HEK293 (cell line): ENCODE measurements at regions not wholly inside any gene's neighbourhood (a gene's known extent, or its start where the extent isn't known, plus 50 kb on each side); places are given as distances from the start of the nearest gene placed in this dataset.

Experiments used
- CTCF ChIA-PET: fragments of 350-600 bp; formaldehyde crosslinking; extraction: SDS; loops from one replicate; lab custom pipeline; 2021; ENCODE audit warnings: antibody characterized with exemption; lab: Yijun Ruan, JAX
- POLR2A ChIA-PET: fragments of 300-600 bp; formaldehyde crosslinking; extraction: SDS; loops from one replicate; lab custom pipeline; 2020; ENCODE audit warnings: antibody characterized with exemption, inconsistent platforms; lab: Yijun Ruan, JAX
- H3K27ac ChIP-seq: fragments of 200-500 bp; sonication (Bioruptor generic); 2 replicates; pipeline ENCODE4 v1.5.1; 2014; ENCODE audit warnings: low read depth, low read length, control low read depth, inconsistent platforms; ENCODE audit errors: extremely low read depth
- H3K36me3 ChIP-seq, 2 experiments: fragments of 200-500 bp in 1 of 2; sonication (Bioruptor generic) in 1 of 2; 1 replicate in 1 of 2; 2 replicates in 1 of 2; pipeline ENCODE4 v1.5.1; 2014 to 2017; ENCODE audit warnings: inconsistent platforms in 2 of 2, low read length in 2 of 2; ENCODE audit not compliant: control insufficient read depth in 2 of 2, insufficient read depth in 1 of 2
- H3K4me1 ChIP-seq: fragments of 200-500 bp; sonication (Bioruptor generic); 2 replicates; pipeline ENCODE4 v1.5.1; 2014; ENCODE audit warnings: mild to moderate bottlenecking, low read length, inconsistent platforms; ENCODE audit not compliant: control insufficient read depth, insufficient read depth
- H3K4me3 ChIP-seq: 2 replicates; pipeline ENCODE4 v1.5.1; 2011; ENCODE audit warnings: low read depth, mild to moderate bottlenecking, control low read depth, low read length, moderate library complexity
- H3K9me3 ChIP-seq: fragments of 200-500 bp; sonication (Bioruptor generic); 2 replicates; pipeline ENCODE4 v1.5.1; 2014; ENCODE audit warnings: low read depth, low read length, inconsistent platforms; ENCODE audit not compliant: control insufficient read depth, insufficient read depth
- BCL11B ChIP-seq: fragments of 450-650 bp; formaldehyde crosslinking; IDR thresholded peaks from 2 replicates; pipeline ENCODE4 v1.5.1; 2016; ENCODE audit warnings: low read depth, missing biosample characterization, missing genetic modification characterization
- ELK4 ChIP-seq: IDR thresholded peaks from 2 replicates; pipeline ENCODE4 v1.6.1; 2011; ENCODE audit warnings: mild to moderate bottlenecking, low read depth, low read length, borderline replicate concordance
- GLI2 ChIP-seq: fragments of 450-650 bp; formaldehyde crosslinking; IDR thresholded peaks from 2 replicates; pipeline ENCODE4; 2017; ENCODE audit warnings: missing biosample characterization, missing genetic modification characterization, low read depth, borderline replicate concordance
- PATZ1 ChIP-seq: fragments of 450-650 bp; formaldehyde crosslinking; IDR thresholded peaks from 2 replicates; pipeline ENCODE4 v1.5.1; 2016; ENCODE audit warnings: missing biosample characterization, missing genetic modification characterization
- PBX3 ChIP-seq: sonication (generic); formaldehyde crosslinking; IDR thresholded peaks from 2 replicates; pipeline ENCODE4 v1.8.1; 2022; ENCODE audit warnings: mild to moderate bottlenecking, moderate library complexity, missing genetic modification reagents
- RBAK ChIP-seq: fragments of 450-650 bp; formaldehyde crosslinking; IDR thresholded peaks from 2 replicates; pipeline ENCODE4 v1.5.1; 2016; ENCODE audit warnings: missing biosample characterization, missing genetic modification characterization
- REST ChIP-seq: fragments of 450-650 bp; formaldehyde crosslinking; IDR thresholded peaks from 2 replicates; pipeline ENCODE4 v1.5.1; 2016; ENCODE audit warnings: missing biosample characterization, missing genetic modification characterization
- WT1 ChIP-seq: fragments of 450-650 bp; formaldehyde crosslinking; IDR thresholded peaks from 2 replicates; pipeline ENCODE4 v1.5.1; 2016; ENCODE audit warnings: missing biosample characterization, missing genetic modification characterization
- ZFP3 ChIP-seq: fragments of 450-650 bp; formaldehyde crosslinking; IDR thresholded peaks from 2 replicates; pipeline ENCODE4 v1.5.1; 2016; ENCODE audit warnings: low read depth, missing biosample characterization, missing genetic modification characterization
- ZNF175 ChIP-seq: fragments of 450-650 bp; formaldehyde crosslinking; IDR thresholded peaks from 2 replicates; pipeline ENCODE4 v1.5.1; 2016; ENCODE audit warnings: missing biosample characterization, missing genetic modification characterization
- ZNF23 ChIP-seq: fragments of 450-650 bp; formaldehyde crosslinking; IDR thresholded peaks from 2 replicates; pipeline ENCODE4 v1.5.1; 2016; ENCODE audit warnings: missing biosample characterization, missing genetic modification characterization, borderline replicate concordance
- ZNF280D ChIP-seq: fragments of 450-650 bp; formaldehyde crosslinking; IDR thresholded peaks from 2 replicates; pipeline ENCODE4 v1.5.1; 2016; ENCODE audit warnings: missing biosample characterization, missing genetic modification characterization
- ZNF426 ChIP-seq: fragments of 450-650 bp; formaldehyde crosslinking; IDR thresholded peaks from 2 replicates; pipeline ENCODE4 v1.5.1; 2017; ENCODE audit warnings: missing biosample characterization, missing genetic modification characterization, mild to moderate bottlenecking, inconsistent platforms, moderate library complexity
- ZNF433 ChIP-seq: fragments of 450-650 bp; formaldehyde crosslinking; IDR thresholded peaks from 2 replicates; pipeline ENCODE4 v1.5.1; 2016; ENCODE audit warnings: missing biosample characterization, missing genetic modification characterization, low read depth
- ZNF768 ChIP-seq: fragments of 450-650 bp; formaldehyde crosslinking; IDR thresholded peaks from 2 replicates; pipeline ENCODE4 v1.5.1; 2018; ENCODE audit warnings: missing biosample characterization, mild to moderate bottlenecking, missing genetic modification characterization
- ZSCAN30 ChIP-seq: fragments of 450-650 bp; IDR thresholded peaks from 2 replicates; pipeline ENCODE4 v1.5.1; 2018; ENCODE audit warnings: missing biosample characterization, mild to moderate bottlenecking, missing genetic modification characterization, moderate library complexity
- ZXDB ChIP-seq: fragments of 450-650 bp; formaldehyde crosslinking; IDR thresholded peaks from 2 replicates; pipeline ENCODE4 v1.5.1; 2016; ENCODE audit warnings: missing biosample characterization, missing genetic modification characterization

GRCh38 chr22:22159384-22159783 is 85.2 kb upstream of the VPREB1 start:
- H3K36me3 ChIP-seq, result no peaks in the 10 kb centered on the region
- no peaks in the 10 kb centered on the region for H3K9me3 ChIP-seq
- ChIA-PET CTCF (interaction anchor here (0.6 to 1.5 kb wide), 9 partner anchors 11 to 648 kb away, joined by 3 to 5 read pairs (median 4); partner anchors contain the start of gene ZNF280B), POLR2A (no interaction called here)
- no peak for TF ChIP-seq ZXDB (tag by site-specific recombination)
- no peak for TF ChIP-seq ZNF23 (tag by site-specific recombination)
- TF ChIP-seq ZNF768 (tag by site-specific recombination), result no peak
- TF ChIP-seq ZSCAN30, result no peak
- TF ChIP-seq ZNF426 (tag by site-specific recombination), result no peak
- TF ChIP-seq REST, result no peak
- no peak for TF ChIP-seq BCL11B (tag by site-specific recombination)
- no peak for TF ChIP-seq WT1
- no peak for TF ChIP-seq ZNF175 (tag by site-specific recombination)
- no peak for TF ChIP-seq ZNF433 (tag by site-specific recombination)
- no peak for TF ChIP-seq GLI2 (tag by site-specific recombination)
- TF ChIP-seq ELK4, result no peak
- no peak for TF ChIP-seq PATZ1 (tag by site-specific recombination)
- TF ChIP-seq RBAK (tag by site-specific recombination), result no peak
- no peak for TF ChIP-seq ZNF280D (tag by site-specific recombination)
- TF ChIP-seq PBX3 (CRISPR knock-in tag), result no peak
- no peak for TF ChIP-seq ZFP3 (tag by site-specific recombination)
- H3K27ac ChIP-seq, result no peak overlapping the region
- no peak overlapping the region for H3K4me3 ChIP-seq
- H3K4me1 ChIP-seq, result no peaks in the 10 kb centered on the region
